ENCODE measurements at regions not wholly inside any gene's neighbourhood (a gene's known extent, or its start where the extent isn't known, plus 50 kb on each side); places are given as distances from the start of the nearest gene placed in this dataset.
A peak's percentile ranks its signal among the peaks of the same experiment; 100 is the strongest.

GRCh38 chr2:8402222-8402621 lies 279.6 kb upstream of the ID2 start:
- 83% methylated on average over 1 of the region's 1 CpG for WGBS
- Histone ChIP-seq H3K36me3 (ENCODE audit: control insufficient read depth in 4 of 4, insufficient read depth in 3 of 4, low read depth in 1 of 4, low read length in 3 of 4) (no peaks in the 10 kb centered on the region), H3K27ac (ENCODE audit: low read depth in 1 of 2, low read length in 2 of 2) (no peak overlapping the region), H3K9ac (ENCODE audit: low read depth in 1 of 2, low read length in 2 of 2) (no peak overlapping the region), H3K4me3 (ENCODE audit: low read depth in 1 of 3, low read length in 3 of 3) (no peak overlapping the region), H3K27me3 (ENCODE audit: control insufficient read depth in 4 of 4, insufficient read depth in 4 of 4, low read length in 3 of 4) (no peaks in the 10 kb centered on the region), H3K9me3 (ENCODE audit: control insufficient read depth in 4 of 4, low read length in 3 of 4) (no peaks in the 10 kb centered on the region), H3K4me1 (ENCODE audit: control insufficient read depth in 4 of 4, insufficient read depth in 4 of 4, low read length in 3 of 4) (peaks cover 4 to 22% (median 13%) of the 10 kb centered on the region in 4 donors)
- TF ChIP-seq YY1 (IDR thresholded peaks at IDR 0.05) (no peak), RAD21 (IDR thresholded peaks at IDR 0.05) (peak in 1 of 2 donors; percentile 44), HNF4A (conservative IDR thresholded peaks at IDR 0.05) (peak; percentile 24 to 35), ZBTB33 (IDR thresholded peaks at IDR 0.05) (no peak)
- no peak for DNase-seq (ENCODE audit: low spot score)

- Histone ChIP-seq H3K27me3 (ENCODE audit: control insufficient read depth in 4 of 4, insufficient read depth in 4 of 4, low read length in 3 of 4) (no peaks in the 10 kb centered on the region), H3K27ac (ENCODE audit: low read depth in 1 of 2, low read length in 2 of 2) (peak overlapping the region in 1 of 2 donors; percentile 44), H3K9me3 (ENCODE audit: control insufficient read depth in 4 of 4, low read length in 3 of 4) (no peaks in the 10 kb centered on the region), H3K4me1 (ENCODE audit: control insufficient read depth in 4 of 4, insufficient read depth in 4 of 4, low read length in 3 of 4) (peaks cover 4 to 22% (median 13%) of the 10 kb centered on the region in 4 donors), H3K36me3 (ENCODE audit: control insufficient read depth in 4 of 4, insufficient read depth in 3 of 4, low read depth in 1 of 4, low read length in 3 of 4) (no peaks in the 10 kb centered on the region), H3K9ac (ENCODE audit: low read depth in 1 of 2, low read length in 2 of 2) (no peak overlapping the region), H3K4me3 (ENCODE audit: low read depth in 1 of 3, low read length in 3 of 3) (no peak overlapping the region)
- TF ChIP-seq HNF4A (conservative IDR thresholded peaks at IDR 0.05) (peak in 1 of 2 donors; percentile 26), GABPA (IDR thresholded peaks at IDR 0.05 in 1 of 2, conservative IDR thresholded peaks at IDR 0.05 in 1 of 2) (no peak), TAF1 (conservative IDR thresholded peaks at IDR 0.05) (no peak), REST (IDR thresholded peaks at IDR 0.05) (no peak), HNF4G (IDR thresholded peaks at IDR 0.05) (no peak), SP1 (IDR thresholded peaks at IDR 0.05) (no peak), CTCF (IDR thresholded peaks at IDR 0.05; ENCODE audit: low read depth, low read length, missing input control) (no peak), FOXA2 (IDR thresholded peaks at IDR 0.05) (no peak), JUND (IDR thresholded peaks at IDR 0.05) (no peak), EGR1 (IDR thresholded peaks at IDR 0.05; ENCODE audit: low read depth in 2 of 2) (no peak), ZBTB33 (IDR thresholded peaks at IDR 0.05) (no peak), RAD21 (IDR thresholded peaks at IDR 0.05) (peak in 1 of 2 donors; percentile 33), ATF3 (IDR thresholded peaks at IDR 0.05) (no peak), RXRA (IDR thresholded peaks at IDR 0.05) (peak; percentile 55 to 56), YY1 (IDR thresholded peaks at IDR 0.05) (no peak), NR2F2 (IDR thresholded peaks at IDR 0.05) (no peak), MAX (IDR thresholded peaks at IDR 0.05) (no peak), FOXA1 (IDR thresholded peaks at IDR 0.05) (no peak)
- 54% methylated on average over 6 of the region's 6 CpGs for WGBS
- no peak for DNase-seq (ENCODE audit: low spot score)
Observed at GRCh38 chr2:8403876-8404275, 278.0 kb upstream of the ID2 start.
